SK-N-MC (cell line): ENCODE measurements at regions not wholly inside any gene's neighbourhood (a gene's known extent, or its start where the extent isn't known, plus 50 kb on each side); places are given as distances from the start of the nearest gene placed in this dataset.

Experiments
- EZH2 ChIP-seq: fragments of 200-600 bp; sonication (generic); IDR thresholded peaks from one replicate; pipeline ENCODE4 v1.6.1; 2017; ENCODE audit warnings: antibody characterized with exemption
- POLR2AphosphoS5 ChIP-seq: IDR thresholded peaks from 2 replicates; pipeline ENCODE4 v1.6.1; 2012; ENCODE audit warnings: mild to moderate bottlenecking, low read depth, low read length, borderline replicate concordance

GRCh38 chr2:190792956-190793888 lies 87.4 kb upstream of the GLS start:
- no peak for TF ChIP-seq EZH2
- TF ChIP-seq POLR2AphosphoS5 = no peak
